ENCODE measurements at regions not wholly inside any gene's neighbourhood (a gene's known extent, or its start where the extent isn't known, plus 50 kb on each side); places are given as distances from the start of the nearest gene placed in this dataset.

DNA sequence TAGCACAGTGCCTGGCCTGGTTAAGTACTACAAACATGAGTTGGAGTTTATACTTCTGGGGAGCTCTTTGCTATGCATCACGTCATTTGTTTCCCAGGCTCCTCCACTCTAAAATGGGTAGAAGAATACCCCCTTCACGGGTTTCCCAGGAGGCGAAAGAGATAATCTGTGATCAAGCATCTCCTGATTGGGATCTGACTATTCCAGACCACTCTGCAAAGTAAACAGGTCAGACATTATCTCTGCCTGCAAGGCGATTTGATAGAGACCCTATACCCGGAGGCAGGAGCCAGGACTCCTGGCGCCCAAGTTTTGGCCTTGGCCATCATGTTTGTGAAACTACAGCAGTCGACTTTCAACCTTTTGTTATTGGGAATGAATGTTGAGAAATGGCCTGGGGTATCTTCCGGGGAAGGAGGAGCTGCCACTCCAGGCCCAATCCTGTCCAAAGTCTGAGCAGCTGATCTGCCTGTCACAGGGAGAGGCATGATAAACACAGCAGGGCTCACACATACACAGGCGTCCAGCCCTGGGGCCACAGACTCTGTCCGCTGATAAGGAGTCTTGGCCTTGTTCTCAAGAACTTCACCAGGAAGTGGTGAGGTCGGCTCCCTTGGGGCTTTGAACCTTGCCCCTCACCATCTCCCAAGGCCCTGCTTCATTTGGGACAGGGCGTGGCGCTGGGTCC, 199.9 kb downstream of the MAF start (continued):
- TF ChIP-seq, protein P1, sequence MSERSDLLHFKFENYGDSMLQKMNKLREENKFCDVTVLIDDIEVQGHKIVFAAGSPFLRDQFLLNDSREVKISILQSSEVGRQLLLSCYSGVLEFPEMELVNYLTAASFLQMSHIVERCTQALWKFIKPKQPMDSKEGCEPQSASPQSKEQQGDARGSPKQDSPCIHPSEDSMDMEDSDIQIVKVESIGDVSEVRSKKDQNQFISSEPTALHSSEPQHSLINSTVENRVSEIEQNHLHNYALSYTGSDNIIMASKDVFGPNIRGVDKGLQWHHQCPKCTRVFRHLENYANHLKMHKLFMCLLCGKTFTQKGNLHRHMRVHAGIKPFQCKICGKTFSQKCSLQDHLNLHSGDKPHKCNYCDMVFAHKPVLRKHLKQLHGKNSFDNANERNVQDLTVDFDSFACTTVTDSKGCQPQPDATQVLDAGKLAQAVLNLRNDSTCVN (CRISPR knock-in tag; IDR thresholded peaks at IDR 0.05), result no peak
- no peak for TF ChIP-seq FUS (optimal IDR thresholded peaks at IDR 0.05; ENCODE audit: low read depth, low read length)
- peak; percentile 41; the same call in 1 of the 2 replicates for TF ChIP-seq RBFOX2 (IDR thresholded peaks at IDR 0.05; ENCODE audit: low read depth, low read length)
- no peak for TF ChIP-seq ZNF830 (CRISPR knock-in tag; IDR thresholded peaks at IDR 0.05)
- TF ChIP-seq EP300 (IDR thresholded peaks at IDR 0.05; ENCODE audit: low read length), result peak; percentile 80
- peak; percentile 61; the same call in 1 of the 2 replicates for TF ChIP-seq LEF1 (IDR thresholded peaks at IDR 0.05)
- TF ChIP-seq CTCF (IDR thresholded peaks at IDR 0.05 in 2 of 3, conservative IDR thresholded peaks at IDR 0.05 in 1 of 3; ENCODE audit: insufficient read depth in 2 of 3, low read depth in 1 of 3, low read length in 3 of 3), result no peak
- TF ChIP-seq HLTF (IDR thresholded peaks at IDR 0.05), result no peak
- TF ChIP-seq ESRRA (IDR thresholded peaks at IDR 0.05; ENCODE audit: borderline replicate concordance, low read depth), result no peak
- TF ChIP-seq, protein P2, sequence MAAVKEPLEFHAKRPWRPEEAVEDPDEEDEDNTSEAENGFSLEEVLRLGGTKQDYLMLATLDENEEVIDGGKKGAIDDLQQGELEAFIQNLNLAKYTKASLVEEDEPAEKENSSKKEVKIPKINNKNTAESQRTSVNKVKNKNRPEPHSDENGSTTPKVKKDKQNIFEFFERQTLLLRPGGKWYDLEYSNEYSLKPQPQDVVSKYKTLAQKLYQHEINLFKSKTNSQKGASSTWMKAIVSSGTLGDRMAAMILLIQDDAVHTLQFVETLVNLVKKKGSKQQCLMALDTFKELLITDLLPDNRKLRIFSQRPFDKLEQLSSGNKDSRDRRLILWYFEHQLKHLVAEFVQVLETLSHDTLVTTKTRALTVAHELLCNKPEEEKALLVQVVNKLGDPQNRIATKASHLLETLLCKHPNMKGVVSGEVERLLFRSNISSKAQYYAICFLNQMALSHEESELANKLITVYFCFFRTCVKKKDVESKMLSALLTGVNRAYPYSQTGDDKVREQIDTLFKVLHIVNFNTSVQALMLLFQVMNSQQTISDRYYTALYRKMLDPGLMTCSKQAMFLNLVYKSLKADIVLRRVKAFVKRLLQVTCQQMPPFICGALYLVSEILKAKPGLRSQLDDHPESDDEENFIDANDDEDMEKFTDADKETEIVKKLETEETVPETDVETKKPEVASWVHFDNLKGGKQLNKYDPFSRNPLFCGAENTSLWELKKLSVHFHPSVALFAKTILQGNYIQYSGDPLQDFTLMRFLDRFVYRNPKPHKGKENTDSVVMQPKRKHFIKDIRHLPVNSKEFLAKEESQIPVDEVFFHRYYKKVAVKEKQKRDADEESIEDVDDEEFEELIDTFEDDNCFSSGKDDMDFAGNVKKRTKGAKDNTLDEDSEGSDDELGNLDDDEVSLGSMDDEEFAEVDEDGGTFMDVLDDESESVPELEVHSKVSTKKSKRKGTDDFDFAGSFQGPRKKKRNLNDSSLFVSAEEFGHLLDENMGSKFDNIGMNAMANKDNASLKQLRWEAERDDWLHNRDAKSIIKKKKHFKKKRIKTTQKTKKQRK (IDR thresholded peaks at IDR 0.05; ENCODE audit: borderline replicate concordance, low read depth, low read length), result no peak
- TF ChIP-seq CREB1 (IDR thresholded peaks at IDR 0.05), result peak; percentile 53
- no peak for TF ChIP-seq CREB1 (CRISPR knock-in tag; IDR thresholded peaks at IDR 0.05)
- no peak for TF ChIP-seq MCM7 (IDR thresholded peaks at IDR 0.05)
- TF ChIP-seq RAD51 (IDR thresholded peaks at IDR 0.05; ENCODE audit: borderline replicate concordance, low read depth), result peak; percentile 49; the same call in 1 of the 2 replicates
- TF ChIP-seq TBL1XR1 (IDR thresholded peaks at IDR 0.05; ENCODE audit: low read length in 2 of 2), result 0 out of 4 replicates have a peak, but pooled peaks of 1 of the 2 experiments have one; percentile 40
- TF ChIP-seq ETV5 (CRISPR knock-in tag; IDR thresholded peaks at IDR 0.05; ENCODE audit: low read depth), result peak; percentile 51; the same call in 1 of the 2 replicates
- TF ChIP-seq ZBTB17 (CRISPR knock-in tag; IDR thresholded peaks at IDR 0.05), result no peak
- peak; percentile 93 for TF ChIP-seq NCOR1 (IDR thresholded peaks at IDR 0.05)
- TF ChIP-seq, protein P3, sequence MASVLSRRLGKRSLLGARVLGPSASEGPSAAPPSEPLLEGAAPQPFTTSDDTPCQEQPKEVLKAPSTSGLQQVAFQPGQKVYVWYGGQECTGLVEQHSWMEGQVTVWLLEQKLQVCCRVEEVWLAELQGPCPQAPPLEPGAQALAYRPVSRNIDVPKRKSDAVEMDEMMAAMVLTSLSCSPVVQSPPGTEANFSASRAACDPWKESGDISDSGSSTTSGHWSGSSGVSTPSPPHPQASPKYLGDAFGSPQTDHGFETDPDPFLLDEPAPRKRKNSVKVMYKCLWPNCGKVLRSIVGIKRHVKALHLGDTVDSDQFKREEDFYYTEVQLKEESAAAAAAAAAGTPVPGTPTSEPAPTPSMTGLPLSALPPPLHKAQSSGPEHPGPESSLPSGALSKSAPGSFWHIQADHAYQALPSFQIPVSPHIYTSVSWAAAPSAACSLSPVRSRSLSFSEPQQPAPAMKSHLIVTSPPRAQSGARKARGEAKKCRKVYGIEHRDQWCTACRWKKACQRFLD (CRISPR knock-in tag; IDR thresholded peaks at IDR 0.05), result no peak
- TF ChIP-seq, protein P4, sequence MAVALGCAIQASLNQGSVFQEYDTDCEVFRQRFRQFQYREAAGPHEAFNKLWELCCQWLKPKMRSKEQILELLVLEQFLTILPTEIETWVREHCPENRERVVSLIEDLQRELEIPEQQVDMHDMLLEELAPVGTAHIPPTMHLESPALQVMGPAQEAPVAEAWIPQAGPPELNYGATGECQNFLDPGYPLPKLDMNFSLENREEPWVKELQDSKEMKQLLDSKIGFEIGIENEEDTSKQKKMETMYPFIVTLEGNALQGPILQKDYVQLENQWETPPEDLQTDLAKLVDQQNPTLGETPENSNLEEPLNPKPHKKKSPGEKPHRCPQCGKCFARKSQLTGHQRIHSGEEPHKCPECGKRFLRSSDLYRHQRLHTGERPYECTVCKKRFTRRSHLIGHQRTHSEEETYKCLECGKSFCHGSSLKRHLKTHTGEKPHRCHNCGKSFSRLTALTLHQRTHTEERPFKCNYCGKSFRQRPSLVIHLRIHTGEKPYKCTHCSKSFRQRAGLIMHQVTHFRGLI (CRISPR knock-in tag; IDR thresholded peaks at IDR 0.05), result 0 out of 2 replicates have a peak, but pooled peaks have one; percentile 54
